HG03139 (cell line): ENCODE measurements at regions not wholly inside any gene's neighbourhood (a gene's known extent, or its start where the extent isn't known, plus 50 kb on each side); places are given as distances from the start of the nearest gene placed in this dataset.
A peak's percentile ranks its signal among the peaks of the same experiment; 100 is the strongest.
"Not testable (repeated sequence)": the region's sequence is repeated elsewhere in the genome, so short reads cannot be mapped to it uniquely, and the experiment has no call there.

Source experiments
- ATAC-seq: cut with Tn5 transposase; IDR thresholded peaks from one replicate; pipeline ENCODE4 v1.9.1; 2021; ENCODE audit not compliant: unreplicated experiment

DNA sequence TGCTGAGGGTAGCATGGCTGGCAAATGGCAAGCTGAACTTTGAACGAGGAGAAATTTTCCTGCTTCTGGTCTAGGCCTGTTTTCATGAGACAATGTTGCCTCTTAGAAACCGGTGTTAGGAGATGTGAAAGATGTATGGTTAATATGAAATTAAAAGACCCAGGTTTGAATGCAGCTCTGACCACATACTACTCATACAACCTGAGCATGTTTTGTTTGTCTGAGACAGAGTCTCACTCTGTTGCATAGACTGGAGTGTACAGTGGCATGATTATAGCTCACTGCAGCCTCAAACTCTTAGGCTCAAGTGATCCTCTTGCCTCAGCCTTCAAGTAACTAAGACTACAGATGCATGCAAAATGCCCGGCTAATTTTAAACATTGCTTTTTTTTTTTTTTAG lies 193.4 kb upstream of the FZD8 start:
- no peak for ATAC-seq

- no peak for ATAC-seq
These were observed 192.9 kb upstream of the FZD8 start for GRCh38 chr10:35834877-35835494.

GRCh38 chr10:35827783-35828182 lies 185.7 kb upstream of the FZD8 start:
- ATAC-seq, result no peak

DNA sequence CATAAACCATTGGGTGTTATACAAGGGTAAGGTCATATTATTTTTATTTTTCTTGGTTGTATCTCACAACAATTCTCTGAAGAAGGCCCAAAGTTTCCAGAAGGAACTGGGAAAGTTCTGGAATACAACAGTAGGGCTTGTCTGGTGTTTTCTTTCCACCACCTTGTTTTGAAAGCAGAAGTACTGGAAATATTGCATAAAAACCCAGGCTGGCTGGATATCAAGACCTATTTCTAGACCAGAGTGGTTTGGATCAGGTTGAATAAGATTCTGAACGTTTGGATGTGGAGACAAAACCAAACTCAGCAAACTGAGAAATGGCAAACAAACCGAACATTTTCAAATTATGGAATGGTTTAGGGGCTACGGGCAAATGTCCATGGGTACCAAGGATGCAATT lies 182.6 kb upstream of the FZD8 start:
- no peak for ATAC-seq

DNA sequence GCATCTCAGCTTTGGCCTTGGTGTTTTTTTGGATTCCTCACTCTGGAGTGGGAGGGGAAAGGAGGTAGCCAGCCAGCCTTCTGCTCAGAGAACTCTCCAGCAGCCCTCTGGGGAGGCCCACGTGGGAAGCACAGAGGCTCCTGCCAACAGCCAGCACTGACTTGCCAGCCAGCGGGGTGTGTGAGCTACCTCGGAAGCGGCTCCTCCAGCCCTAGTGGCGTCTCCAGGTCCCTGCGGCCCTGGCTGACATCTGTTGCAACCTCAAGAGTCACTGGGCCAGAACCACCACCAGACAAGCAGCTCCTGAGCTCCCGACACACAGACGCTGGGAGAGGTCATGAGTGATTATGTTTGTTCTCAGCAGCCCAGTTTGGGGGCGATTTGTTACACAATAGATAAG lies 180.2 kb upstream of the FZD8 start:
- ATAC-seq, result no peak

DNA sequence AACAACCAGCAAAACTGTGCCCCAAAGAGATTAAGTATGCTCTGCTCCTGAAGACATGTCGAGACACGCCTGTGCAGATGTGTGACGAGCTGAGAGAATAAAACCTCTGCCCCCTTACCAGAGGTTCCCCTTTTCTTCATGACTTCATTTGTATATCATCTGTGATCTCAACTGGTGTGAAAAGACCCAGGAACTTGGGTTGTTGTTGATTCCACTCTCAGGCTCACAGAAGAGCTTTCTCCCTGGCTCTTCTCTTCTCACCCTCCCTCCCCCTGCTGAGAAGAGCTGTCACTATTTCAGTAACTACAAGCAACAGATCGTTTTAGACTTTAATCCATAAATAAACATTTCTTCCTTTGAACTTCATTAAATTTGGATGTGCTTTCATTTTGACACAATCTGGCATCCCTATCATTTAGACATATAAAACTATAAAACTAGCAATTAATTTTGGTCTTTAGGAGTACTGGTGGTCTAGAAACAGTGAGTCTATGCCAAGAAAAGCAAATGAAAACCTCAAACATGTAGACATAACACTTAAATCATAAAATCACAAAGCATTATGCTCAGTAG lies 179.3 kb upstream of the FZD8 start:
- no peak for ATAC-seq

DNA sequence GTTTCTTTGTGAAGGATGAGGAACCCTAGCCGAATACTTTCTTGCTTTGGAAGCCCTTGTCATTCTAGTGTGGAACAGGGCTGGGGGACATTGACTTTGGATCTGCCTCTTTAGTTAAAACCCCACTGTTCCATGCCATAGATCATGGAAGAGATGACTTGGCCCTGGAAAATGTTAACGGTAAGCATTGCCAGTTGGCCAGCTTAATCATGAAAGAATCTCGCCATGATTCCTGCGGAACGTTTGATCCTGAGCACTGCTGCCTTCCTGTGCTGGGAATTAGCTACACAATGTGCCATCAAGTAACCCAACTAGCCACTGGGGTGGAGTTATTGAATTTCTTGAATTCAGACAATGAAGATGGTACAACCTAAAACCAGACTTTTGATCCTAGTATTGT lies 177.6 kb upstream of the FZD8 start:
- no peak for ATAC-seq

DNA sequence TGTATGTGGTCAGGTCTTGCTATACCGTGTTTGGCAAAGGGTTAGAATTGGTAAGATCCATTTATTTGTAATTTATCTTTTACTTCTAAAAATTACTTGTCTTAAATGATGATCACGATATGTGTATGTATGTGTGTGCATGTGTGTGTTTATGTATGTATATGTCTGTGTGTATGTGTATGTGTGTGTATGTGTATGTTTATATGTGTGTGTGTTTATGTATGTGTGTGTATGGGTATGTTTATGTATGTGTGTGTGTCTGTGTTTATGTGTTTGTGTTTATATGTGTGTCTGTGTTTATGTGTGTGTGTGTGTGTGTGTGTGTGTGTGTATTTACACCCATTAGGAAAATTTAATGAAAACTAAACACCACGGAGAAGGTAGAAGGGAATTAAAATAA lies 176.9 kb upstream of the FZD8 start:
- no peak for ATAC-seq

DNA sequence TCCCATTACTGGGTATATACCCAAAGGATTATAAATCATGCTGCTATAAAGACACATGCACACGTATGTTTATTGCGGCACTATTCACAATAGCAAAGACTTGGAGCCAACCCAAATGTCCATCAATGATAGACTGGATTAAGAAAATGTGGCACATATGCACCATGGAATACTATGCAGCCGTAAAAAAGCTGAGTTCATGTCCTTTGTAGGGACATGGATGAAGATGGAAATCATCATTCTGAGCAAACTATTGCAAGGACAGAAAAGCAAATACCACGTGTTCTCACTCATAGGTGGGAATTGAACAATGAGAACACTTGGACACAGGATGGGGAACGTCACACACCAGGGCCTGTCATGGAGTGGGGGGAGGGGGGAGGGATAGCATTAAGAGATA lies 175.0 kb upstream of the FZD8 start:
- ATAC-seq, result not testable (repeated sequence)

GRCh38 chr10:35813219-35813618 lies 171.1 kb upstream of the FZD8 start:
- no peak for ATAC-seq

DNA sequence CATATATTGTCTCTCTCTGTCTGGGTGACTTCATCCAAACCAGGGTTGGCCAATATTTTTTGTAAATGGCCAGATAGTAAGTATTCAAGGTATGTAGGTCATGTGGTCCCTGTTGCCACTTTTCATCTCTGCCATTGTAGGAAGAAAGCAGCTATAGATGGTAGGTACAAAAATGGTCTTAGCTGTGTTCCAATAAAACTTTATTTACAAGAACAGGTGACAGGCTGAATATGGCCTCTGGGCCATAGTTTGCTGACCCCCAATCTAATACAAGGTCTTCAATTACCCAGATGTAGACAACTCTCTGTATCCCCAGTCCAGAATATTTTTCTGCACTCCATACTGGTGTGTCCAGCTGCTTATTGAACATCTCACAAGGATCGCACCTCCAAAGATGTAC lies 166.2 kb upstream of the FZD8 start:
- no peak for ATAC-seq

- ATAC-seq, result no peak
These were observed 160.9 kb upstream of the FZD8 start for GRCh38 chr10:35803046-35803445.

- no peak for ATAC-seq
These were observed 155.1 kb upstream of the FZD8 start for GRCh38 chr10:35797187-35797586.

DNA sequence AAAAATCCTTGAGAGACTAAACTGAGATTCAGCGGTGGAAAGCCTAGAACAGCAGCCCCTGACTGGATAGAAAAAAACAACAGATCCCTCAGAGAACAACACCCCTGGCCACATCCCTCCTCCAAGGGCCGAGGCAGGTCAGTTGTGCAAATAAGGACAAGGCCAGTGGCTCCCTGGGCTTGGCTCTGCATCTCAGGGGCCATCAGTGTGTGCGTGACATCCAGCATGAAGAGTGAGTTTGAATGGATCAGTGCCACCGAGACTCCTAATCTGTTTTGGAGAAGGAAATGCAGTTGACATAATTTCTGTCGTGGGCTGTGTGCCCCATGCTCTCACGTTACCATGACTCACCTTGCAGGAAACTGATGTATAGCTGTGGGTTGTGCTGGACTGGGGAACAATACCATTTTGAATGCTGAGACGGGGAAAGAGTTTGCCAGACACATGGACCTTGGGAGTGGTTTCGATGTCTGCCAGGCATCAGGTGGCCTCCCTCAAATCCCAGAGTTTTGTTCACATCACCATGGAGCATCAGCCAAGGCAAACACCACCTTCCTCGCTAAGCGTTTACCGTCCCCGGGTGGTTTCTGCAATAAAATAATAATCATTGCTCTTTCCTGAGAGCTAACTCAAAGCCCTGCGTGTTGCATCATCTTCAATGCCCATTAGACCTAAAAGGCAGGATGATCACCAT lies 153.2 kb upstream of the FZD8 start:
- ATAC-seq, result no peak

- ATAC-seq, result no peak
These were observed 152.6 kb upstream of the FZD8 start for GRCh38 chr10:35794703-35795102.

GRCh38 chr10:35792291-35792690 lies 150.2 kb upstream of the FZD8 start:
- ATAC-seq, result no peak

DNA sequence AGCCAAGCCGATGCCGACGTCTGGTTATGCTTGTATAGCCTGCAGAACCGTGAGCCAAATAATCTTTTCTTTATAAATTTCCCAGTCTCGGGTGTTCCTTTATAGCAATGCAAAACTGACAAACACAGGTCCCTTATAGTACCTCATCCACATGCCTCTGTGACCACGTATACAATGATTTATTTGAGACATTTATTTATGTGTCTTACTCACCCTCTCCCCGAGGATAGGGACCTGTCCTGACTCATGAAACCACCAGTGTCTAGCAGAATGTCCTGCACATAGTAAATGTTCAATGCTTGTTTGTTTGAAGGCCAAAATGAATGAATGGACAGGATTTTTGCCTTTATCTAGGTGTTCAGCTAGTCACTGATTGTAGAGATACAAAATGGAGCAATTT lies 147.9 kb upstream of the FZD8 start:
- no peak for ATAC-seq

DNA sequence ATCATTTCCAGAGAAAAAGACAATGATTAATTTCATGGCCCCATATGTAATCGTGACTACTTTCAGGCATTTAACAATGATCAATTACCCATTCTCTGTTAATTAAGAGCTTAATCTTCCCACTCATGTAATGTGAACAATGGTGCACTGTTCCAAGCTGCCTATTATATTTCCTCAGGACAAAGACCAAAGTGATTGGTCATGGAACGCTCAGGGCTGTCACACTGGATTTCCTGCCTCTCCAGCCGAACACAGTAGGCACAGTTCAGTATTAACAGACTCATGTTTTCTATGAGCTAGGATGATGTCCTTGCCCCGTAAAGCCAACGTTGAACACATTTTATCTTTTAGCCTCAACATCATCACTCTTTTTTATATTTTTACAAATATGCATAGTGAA lies 142.7 kb upstream of the FZD8 start:
- ATAC-seq, result no peak

- ATAC-seq, result no peak
These were observed 141.3 kb upstream of the FZD8 start for GRCh38 chr10:35783305-35783838.

GRCh38 chr10:35781643-35782035 lies 139.5 kb upstream of the FZD8 start:
- no peak for ATAC-seq

GRCh38 chr10:35780970-35781642 lies 139.0 kb upstream of the FZD8 start:
- no peak for ATAC-seq

- peak; percentile 63 for ATAC-seq
These were observed 136.2 kb upstream of the FZD8 start for GRCh38 chr10:35778306-35778705.
